ENCODE measurements at regions not wholly inside any gene's neighbourhood (a gene's known extent, or its start where the extent isn't known, plus 50 kb on each side); places are given as distances from the start of the nearest gene placed in this dataset.
A peak's percentile ranks its signal among the peaks of the same experiment; 100 is the strongest.

DNA sequence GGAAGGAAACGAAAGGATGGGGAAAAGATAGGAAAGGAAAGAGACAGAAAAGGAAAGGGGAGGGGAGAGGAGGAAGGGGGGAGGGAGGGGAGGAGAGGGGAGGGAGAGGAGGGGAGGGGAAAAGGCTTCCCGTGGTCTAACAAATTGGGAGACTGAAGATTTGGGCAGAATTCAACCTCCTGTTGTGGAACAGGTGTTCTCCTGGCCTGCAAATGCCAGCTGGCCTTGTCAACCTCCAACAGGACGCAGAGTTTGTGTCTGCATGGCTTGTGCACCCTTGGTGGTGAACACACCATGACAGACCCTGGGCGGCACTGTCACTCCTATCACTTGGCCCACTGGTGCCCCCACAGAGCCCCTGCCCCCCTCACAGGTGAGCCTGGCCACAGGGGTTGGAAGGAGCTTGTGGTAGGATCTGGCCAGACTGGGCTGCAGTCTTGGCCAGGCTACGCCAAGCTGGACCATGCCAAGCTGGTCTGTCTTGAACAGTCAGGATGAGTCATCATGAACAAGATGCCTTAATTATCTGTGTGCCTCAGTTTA, 321.6 kb downstream of the BCL11B start:
- no peaks in the 10 kb centered on the region for H3K9me3 Mint-ChIP-seq

DNA sequence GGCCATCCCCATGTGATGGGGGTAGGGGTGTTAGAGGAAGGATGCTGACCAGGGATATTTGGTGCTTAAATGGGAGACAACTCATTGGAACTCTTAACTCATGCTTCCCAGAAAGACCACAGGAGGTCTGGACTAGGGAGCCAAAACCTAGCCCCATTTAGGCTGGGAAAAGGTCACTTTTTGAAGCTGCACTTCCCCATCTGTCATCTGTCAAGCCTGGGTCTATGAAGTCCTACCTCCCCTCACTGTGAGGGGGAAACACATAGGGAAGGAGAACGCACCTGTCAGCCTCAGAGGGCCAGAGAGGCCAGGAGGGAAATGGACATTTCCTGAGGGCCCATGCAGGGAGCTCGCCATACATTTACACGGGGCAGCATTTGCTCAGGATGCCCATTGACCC, 321.0 kb downstream of the BCL11B start:
- Mint-ChIP-seq H3K4me3 (no peak overlapping the region), H3K36me3 (ENCODE audit: low read depth) (no peaks in the 10 kb centered on the region), H3K9me3 (no peaks in the 10 kb centered on the region), H3K27me3 (ENCODE audit: low read depth) (peaks cover 3% of the 10 kb centered on the region), H3K27ac (no peak overlapping the region), H3K4me1 (ENCODE audit: low read depth) (peaks cover 9% of the 10 kb centered on the region)

More for the DNA sequence above, 321.6 kb downstream of the BCL11B start:
- Mint-ChIP-seq H3K4me3 (no peak overlapping the region), H3K27ac (no peak overlapping the region), H3K27me3 (ENCODE audit: low read depth) (no peaks in the 10 kb centered on the region), H3K36me3 (ENCODE audit: low read depth) (no peaks in the 10 kb centered on the region), H3K4me1 (ENCODE audit: low read depth) (peaks cover 9% of the 10 kb centered on the region)

DNA sequence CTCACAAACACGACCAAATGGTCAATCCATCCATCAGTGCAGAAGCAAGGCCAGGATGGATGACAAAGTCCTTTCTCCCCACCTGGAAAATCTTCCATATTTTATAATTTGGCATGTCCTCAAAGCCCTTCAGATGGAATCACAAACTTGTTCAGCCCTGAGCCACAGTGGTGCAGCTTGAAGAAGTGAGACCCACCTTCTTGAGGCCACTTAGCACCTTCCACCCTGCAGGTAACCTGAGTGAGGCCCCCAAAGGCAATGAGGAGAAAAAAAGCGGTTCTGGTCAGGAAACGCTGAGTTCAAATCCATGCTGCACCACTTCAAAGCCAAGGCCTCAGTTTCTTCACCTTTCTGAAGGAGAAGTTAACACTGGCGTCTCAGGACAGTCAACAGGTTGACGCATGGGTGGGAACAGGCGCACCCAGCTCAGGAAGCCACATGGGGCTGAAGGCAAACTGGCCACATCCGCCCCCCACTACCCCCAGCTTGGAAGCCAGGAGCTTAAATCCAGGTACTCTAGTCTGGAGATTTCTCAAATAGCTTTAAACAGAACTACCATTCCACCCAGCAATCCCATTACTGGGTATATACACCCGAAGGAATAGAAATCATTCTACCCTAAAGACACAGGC, 320.4 kb downstream of the BCL11B start:
- Mint-ChIP-seq H3K9me3 (no peaks in the 10 kb centered on the region), H3K27ac (no peak overlapping the region)

DNA sequence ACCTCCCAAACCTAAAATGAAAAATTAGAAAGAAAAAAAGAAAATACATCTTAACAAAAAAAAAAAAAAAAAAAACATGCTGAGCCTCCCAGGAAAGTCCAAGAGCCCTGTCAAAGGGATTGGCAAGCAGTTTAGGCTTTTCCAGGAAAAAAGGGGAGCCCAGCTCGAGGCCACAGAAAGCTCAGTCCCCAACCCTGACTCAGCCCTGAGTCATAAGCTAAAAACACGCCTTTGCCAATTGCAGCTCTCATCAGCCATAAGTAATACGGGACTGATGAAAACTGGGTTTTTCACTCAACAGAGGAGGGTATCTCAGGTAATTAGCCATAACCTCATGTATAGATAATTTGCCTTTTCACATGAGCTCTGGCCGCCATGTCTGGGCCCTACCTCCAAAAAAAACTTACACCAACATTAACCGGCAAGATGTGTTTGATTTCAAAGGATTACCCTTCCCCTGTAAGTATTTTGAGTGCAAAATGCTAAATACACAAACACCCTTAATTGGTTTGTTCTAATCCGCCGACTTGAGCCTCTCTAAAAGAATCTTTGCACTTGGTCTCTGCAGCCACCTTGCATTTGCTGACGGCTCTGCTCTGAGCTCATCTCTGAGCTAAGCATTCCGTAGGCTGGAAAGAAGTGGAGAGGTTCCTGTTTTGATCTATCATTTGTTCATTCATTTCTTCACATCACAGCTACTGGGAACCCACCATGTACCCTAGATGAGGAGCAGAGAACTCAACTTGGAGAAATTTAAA, 319.2 kb downstream of the BCL11B start:
- Mint-ChIP-seq H3K9me3 (no peaks in the 10 kb centered on the region), H3K27me3 (ENCODE audit: low read depth) (peaks cover 4% of the 10 kb centered on the region), H3K36me3 (ENCODE audit: low read depth) (no peaks in the 10 kb centered on the region), H3K4me1 (ENCODE audit: low read depth) (peaks cover 5% of the 10 kb centered on the region), H3K27ac (no peak overlapping the region), H3K4me3 (no peak overlapping the region)

More for the DNA sequence above, 320.4 kb downstream of the BCL11B start:
- H3K36me3 Mint-ChIP-seq (ENCODE audit: low read depth) = no peaks in the 10 kb centered on the region
- H3K4me3 Mint-ChIP-seq = no peak overlapping the region
- H3K4me1 Mint-ChIP-seq (ENCODE audit: low read depth) = peaks cover 9% of the 10 kb centered on the region
- H3K27me3 Mint-ChIP-seq (ENCODE audit: low read depth) = peaks cover 4% of the 10 kb centered on the region

DNA sequence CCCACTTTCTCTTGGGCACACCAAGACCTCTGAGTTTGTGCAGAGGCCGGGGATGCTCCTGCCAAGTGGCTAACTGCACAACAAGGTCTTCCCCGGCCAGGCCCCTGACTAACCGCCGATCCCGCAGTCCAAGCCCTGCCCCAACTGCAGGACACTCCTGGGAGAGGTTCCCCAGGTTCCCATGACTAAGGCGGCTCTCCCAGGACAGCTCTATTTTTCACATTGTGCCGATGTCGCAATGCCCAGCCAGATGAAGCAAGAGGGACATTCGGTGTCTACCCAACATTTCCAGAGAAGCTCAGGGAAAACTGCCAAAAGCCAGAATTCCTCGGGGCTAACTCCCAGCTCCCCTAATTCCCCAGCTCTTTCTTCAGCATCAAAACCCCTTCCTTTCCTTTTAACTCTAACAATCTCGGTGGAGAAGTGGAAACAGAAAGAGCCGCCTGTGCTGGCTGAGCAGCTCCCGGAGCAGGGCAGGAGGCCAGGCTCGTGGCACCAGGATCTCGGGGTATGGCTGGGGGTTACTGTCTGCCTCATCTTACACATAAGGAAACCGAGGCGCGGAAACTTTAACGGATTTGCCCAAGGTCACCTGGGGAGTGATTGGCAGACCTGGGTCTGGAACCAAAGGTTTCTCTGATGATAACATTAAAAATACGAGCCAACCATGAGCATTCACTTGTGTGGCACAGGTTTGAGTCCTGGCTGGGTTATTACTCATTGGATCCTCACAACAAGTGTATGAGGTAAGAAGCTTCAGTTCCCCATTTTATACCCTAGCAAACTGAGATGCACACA, 318.2 kb downstream of the BCL11B start:
- H3K4me3 Mint-ChIP-seq = no peak overlapping the region
- no peaks in the 10 kb centered on the region for H3K36me3 Mint-ChIP-seq (ENCODE audit: low read depth)
- H3K27ac Mint-ChIP-seq = no peak overlapping the region
- peaks cover 4% of the 10 kb centered on the region for H3K4me1 Mint-ChIP-seq (ENCODE audit: low read depth)
- H3K27me3 Mint-ChIP-seq (ENCODE audit: low read depth) = peaks cover 4% of the 10 kb centered on the region
- no peaks in the 10 kb centered on the region for H3K9me3 Mint-ChIP-seq

DNA sequence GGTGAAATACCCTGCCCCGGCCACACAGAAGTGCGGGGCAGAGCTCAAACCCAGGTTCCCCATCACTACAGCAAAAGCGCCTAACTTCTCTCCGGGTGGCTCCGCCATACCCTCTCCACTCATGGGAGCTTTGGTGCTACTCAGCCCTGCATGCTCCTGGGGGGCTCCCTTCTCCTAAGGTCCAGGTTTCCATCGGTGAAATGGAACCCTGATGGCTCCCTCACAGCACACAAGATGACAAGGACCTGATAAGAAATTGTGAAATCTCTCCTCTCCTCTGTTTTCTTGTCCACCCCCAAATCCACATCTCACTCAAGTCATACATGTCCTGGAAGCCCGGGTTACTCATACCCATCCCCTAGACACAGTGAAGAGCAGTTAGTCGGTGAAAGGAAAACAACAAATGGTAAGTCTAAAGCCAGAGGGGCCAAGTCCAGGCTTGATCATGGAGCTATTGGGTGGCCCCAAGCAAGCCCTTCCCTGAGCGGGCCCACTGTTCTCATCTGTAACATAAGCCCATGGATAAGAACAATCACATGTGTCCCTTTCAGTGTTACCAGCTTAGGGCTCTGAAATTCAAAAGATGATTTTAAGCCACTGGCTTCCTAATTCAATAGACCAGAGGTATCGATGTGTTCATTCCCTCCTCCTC, 317.5 kb downstream of the BCL11B start:
- Mint-ChIP-seq H3K4me1 (ENCODE audit: low read depth) (peaks cover 4% of the 10 kb centered on the region), H3K27me3 (ENCODE audit: low read depth) (peaks cover 4% of the 10 kb centered on the region), H3K27ac (no peak overlapping the region), H3K36me3 (ENCODE audit: low read depth) (no peaks in the 10 kb centered on the region), H3K4me3 (no peak overlapping the region), H3K9me3 (no peaks in the 10 kb centered on the region)

DNA sequence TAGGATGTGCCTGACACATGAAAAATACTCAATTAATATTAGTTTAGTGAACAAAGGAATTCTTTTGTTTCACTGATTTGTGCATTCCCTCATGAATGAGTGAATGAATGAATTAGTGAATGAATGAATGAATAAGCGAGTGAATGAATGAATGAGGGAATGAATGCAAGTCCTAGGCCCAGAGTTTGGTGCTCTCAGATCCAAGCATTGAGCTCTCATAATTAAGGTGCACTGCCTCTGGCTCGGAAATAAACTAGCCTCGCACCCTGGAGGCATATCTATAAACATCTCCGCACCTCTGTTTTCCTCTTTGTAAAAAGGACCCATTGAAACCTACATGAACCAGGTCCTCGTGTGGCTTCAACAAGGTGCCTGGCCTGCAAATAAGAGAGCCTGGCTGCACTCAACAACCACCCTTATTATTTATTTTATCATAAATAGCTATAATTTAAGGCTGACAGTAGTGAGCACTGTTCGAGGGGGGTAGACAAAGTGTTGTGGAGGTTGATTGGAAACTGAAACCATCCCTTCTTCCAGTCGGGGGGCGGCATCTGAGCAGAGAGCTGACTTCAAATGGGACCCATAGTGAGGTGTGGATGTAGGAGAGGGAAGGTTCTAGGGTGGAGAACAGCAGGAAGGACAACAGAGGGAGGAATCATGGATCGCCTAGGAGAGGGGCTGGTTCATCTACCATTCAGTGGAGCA, 316.8 kb downstream of the BCL11B start:
- H3K4me3 Mint-ChIP-seq = no peak overlapping the region
- peaks cover 4% of the 10 kb centered on the region for H3K4me1 Mint-ChIP-seq (ENCODE audit: low read depth)
- no peak overlapping the region for H3K27ac Mint-ChIP-seq

DNA sequence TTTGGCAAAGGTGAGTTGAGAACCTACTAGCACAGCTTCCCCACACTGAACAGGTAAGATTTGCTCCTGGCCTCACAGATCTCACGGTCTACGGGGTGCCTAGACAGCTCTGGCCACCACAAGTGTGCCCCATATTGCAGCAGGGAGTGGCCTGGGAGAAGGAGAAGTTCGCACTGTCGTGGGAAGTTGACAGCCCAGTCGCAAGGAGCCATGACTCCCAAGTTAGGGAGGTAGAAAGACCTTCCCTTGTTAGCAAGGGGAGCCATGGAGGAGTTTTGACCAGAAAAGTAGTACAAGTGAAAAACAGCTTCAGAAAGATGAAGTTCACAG, 316.3 kb downstream of the BCL11B start:
- Mint-ChIP-seq H3K4me3 (no peak overlapping the region), H3K36me3 (ENCODE audit: low read depth) (no peaks in the 10 kb centered on the region), H3K4me1 (ENCODE audit: low read depth) (peaks cover 4% of the 10 kb centered on the region), H3K27ac (peak overlapping the region; percentile 2), H3K27me3 (ENCODE audit: low read depth) (peaks cover 4% of the 10 kb centered on the region), H3K9me3 (no peaks in the 10 kb centered on the region)

More for the DNA sequence above, 316.8 kb downstream of the BCL11B start:
- Mint-ChIP-seq H3K36me3 (ENCODE audit: low read depth) (no peaks in the 10 kb centered on the region), H3K9me3 (no peaks in the 10 kb centered on the region), H3K27me3 (ENCODE audit: low read depth) (peaks cover 4% of the 10 kb centered on the region)

DNA sequence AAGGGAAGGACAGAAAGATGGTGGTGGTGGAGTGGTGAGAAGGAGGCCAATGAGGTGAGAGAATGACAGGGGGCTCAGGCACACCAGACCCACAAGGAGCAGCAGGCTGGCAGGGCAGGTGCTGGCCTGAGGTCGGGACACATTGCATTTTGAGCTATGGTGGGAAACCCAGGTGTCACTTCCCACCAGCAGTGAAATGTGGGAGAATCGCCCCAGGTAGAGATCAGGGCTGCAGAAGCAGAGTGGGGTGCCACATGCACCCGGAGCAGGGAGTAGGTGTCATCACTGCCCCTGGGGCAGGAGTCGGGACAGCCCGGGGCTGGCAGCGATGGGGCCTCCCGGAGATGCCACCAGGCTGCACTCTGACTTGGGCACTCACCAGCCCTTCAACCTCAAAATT, 315.8 kb downstream of the BCL11B start:
- H3K4me3 Mint-ChIP-seq = no peak overlapping the region
- peaks cover 4% of the 10 kb centered on the region for H3K27me3 Mint-ChIP-seq (ENCODE audit: low read depth)
- H3K4me1 Mint-ChIP-seq (ENCODE audit: low read depth) = peaks cover 4% of the 10 kb centered on the region
- no peak overlapping the region for H3K27ac Mint-ChIP-seq
- H3K9me3 Mint-ChIP-seq = no peaks in the 10 kb centered on the region
- no peaks in the 10 kb centered on the region for H3K36me3 Mint-ChIP-seq (ENCODE audit: low read depth)

DNA sequence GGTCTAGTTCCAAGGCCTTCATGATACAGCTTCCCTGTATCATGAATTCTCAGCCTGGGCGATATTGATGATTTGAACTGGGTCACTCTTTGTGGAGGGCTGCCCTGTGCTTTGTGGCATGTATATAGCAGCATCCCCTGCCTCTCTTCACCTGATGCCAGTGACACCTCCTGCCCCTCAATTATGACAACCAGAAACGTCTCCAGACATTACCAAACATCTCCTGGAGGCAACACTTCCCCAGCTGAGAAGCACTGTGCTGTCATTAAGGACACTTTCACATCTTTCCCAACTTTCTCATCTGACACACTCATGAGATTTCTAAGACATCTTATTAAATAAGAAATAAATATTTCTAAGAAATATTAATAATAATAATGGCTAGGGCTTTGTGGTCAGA, 315.3 kb downstream of the BCL11B start:
- Mint-ChIP-seq H3K27ac (no peak overlapping the region), H3K4me3 (no peak overlapping the region), H3K9me3 (no peaks in the 10 kb centered on the region), H3K4me1 (ENCODE audit: low read depth) (peaks cover 4% of the 10 kb centered on the region), H3K27me3 (ENCODE audit: low read depth) (peaks cover 4% of the 10 kb centered on the region), H3K36me3 (ENCODE audit: low read depth) (no peaks in the 10 kb centered on the region)

DNA sequence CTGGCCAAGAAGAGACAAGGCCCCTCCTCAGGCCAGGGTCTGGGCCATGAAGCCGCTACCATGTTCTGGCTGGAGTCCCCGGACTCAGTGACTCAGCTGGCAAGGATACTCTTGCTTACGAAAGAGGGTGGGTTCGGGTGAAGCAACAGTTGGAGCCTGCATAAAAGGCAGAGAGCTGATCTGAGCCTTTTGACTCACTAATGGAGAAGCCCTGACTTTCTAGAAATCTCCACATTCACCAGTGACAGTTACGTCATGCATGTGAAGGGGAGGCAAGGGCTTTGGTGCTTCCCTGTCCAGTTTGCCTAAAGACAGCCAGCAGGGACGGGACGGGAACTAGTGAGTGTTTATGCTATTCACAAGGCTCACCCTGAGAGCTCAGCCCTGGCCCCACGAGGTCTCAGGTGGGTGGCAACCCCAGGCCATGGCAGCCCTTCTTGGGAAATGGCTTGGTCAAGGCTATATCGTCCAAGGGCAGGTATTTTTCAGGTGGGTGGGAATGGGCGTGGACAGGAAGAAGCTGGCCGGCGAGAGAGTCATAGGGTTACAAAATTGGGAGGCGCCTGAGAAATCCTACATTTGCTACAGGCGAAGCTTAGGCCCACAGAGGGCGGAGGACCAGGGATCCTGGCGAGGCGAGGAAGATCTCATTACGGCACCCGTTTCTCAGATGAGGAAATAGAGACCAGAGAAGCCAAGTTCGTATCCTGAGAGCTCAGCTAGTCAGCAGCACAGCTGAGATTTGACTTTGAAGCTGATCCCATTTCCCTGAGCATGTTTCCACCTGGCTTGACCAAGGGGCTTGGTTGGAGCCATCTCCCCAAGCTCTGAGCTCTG, 314.6 kb downstream of the BCL11B start:
- Mint-ChIP-seq H3K27ac (no peak overlapping the region), H3K4me3 (no peak overlapping the region), H3K9me3 (no peaks in the 10 kb centered on the region), H3K27me3 (ENCODE audit: low read depth) (peaks cover 4% of the 10 kb centered on the region), H3K36me3 (ENCODE audit: low read depth) (no peaks in the 10 kb centered on the region), H3K4me1 (ENCODE audit: low read depth) (peaks cover 4% of the 10 kb centered on the region)

DNA sequence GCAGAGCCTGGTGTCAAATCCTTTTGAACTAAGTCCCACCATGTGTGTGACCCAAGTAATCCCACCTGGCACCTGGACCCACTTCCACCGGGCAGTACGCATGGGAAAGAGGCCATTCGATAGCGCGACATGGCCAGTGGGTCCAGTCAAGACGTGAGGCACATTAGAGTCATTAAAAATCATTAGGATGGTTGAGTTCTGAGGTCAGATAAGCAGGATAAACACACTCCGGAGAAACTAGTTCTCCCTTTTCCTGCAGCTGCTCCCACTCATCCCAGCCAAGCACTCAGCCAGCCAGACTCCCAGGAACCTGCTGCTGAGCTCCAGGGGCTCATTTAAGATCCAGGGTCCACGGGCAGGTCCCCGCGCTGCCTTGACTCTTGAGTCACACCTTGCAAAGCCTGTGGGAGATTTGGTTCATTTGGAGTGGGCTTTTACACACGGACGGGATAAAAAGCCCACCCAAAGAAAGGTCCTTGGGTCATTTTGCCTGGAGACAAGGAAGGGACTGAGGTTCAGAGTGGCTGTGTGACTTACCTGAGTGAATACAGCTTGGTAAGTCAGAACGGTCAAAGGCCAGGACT, 313.9 kb downstream of the BCL11B start:
- H3K4me1 Mint-ChIP-seq (ENCODE audit: low read depth) = peaks cover 1% of the 10 kb centered on the region
- H3K27me3 Mint-ChIP-seq (ENCODE audit: low read depth) = peaks cover 4% of the 10 kb centered on the region
- H3K27ac Mint-ChIP-seq = no peak overlapping the region
- no peak overlapping the region for H3K4me3 Mint-ChIP-seq
- no peaks in the 10 kb centered on the region for H3K36me3 Mint-ChIP-seq (ENCODE audit: low read depth)
- H3K9me3 Mint-ChIP-seq = no peaks in the 10 kb centered on the region

DNA sequence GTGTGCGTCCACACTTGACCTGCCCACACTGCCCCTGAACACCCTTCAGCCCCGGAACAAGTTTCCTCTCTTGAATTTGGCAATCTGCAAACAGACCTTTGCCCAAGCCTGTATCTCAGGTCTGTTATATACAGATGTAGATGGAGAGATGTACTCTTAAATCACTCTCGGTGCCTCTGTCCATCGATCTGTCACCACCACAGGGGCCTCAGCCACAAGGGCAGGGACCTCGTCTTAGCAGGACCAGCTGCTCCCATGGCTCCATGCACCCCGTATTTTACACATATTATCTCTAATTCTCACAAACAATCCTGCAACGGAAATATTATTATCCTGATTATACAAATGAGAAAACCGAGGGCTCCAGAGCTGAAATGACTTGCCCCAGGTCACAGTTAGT, 313.4 kb downstream of the BCL11B start:
- Mint-ChIP-seq H3K9me3 (no peaks in the 10 kb centered on the region), H3K4me1 (ENCODE audit: low read depth) (peaks cover 1% of the 10 kb centered on the region), H3K27me3 (ENCODE audit: low read depth) (peaks cover 4% of the 10 kb centered on the region), H3K27ac (no peak overlapping the region), H3K4me3 (no peak overlapping the region), H3K36me3 (ENCODE audit: low read depth) (no peaks in the 10 kb centered on the region)

Measured in T-helper 1 cell treated with Interleukin-12 subunit alpha and Interleukin-12 subunit beta and Interleukin-4 antibody, amounts not matched to agents 30 μg/mL and 1 μg/mL, for 36 hours (primary cell).